Astrocyte (in vitro differentiated cells and primary cell): ENCODE measurements at regions not wholly inside any gene's neighbourhood (a gene's known extent, or its start where the extent isn't known, plus 50 kb on each side); places are given as distances from the start of the nearest gene placed in this dataset.

Experiments used
- EZH2 ChIP-seq: IDR thresholded peaks from 2 replicates; pipeline ENCODE4 v1.6.1; 2012; ENCODE audit warnings: mild to moderate bottlenecking, low read length, inconsistent platforms; ENCODE audit not compliant: insufficient read depth
- TF ChIP-seq, protein P1 (sequence below): IDR thresholded peaks from 2 replicates; pipeline ENCODE4 v1.5.1; 2011; ENCODE audit warnings: low read depth, mild to moderate bottlenecking, inconsistent platforms, low read length, moderate library complexity; ENCODE audit not compliant: insufficient read depth

DNA sequence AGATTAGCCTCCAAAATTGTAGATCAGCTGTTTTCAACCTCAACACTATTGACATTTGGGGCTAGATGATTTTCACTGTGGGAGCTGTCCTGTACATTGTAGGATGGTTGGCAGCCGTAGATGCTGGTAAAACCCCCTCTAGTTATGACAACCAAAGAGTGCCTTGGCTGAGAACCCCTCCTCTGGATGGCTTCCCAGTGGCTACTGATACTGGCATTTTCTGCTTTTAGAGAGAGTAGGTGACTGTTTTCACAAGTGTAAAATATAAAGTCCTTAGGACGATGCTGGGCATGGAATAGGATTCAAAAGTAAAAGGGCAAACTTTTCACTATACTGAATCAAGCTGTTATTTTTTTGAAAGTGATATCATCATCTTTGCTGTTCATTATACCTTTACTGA lies 1048.8 kb upstream of the EEF2KMT start:
- TF ChIP-seq, protein P1, sequence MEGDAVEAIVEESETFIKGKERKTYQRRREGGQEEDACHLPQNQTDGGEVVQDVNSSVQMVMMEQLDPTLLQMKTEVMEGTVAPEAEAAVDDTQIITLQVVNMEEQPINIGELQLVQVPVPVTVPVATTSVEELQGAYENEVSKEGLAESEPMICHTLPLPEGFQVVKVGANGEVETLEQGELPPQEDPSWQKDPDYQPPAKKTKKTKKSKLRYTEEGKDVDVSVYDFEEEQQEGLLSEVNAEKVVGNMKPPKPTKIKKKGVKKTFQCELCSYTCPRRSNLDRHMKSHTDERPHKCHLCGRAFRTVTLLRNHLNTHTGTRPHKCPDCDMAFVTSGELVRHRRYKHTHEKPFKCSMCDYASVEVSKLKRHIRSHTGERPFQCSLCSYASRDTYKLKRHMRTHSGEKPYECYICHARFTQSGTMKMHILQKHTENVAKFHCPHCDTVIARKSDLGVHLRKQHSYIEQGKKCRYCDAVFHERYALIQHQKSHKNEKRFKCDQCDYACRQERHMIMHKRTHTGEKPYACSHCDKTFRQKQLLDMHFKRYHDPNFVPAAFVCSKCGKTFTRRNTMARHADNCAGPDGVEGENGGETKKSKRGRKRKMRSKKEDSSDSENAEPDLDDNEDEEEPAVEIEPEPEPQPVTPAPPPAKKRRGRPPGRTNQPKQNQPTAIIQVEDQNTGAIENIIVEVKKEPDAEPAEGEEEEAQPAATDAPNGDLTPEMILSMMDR, result no peak
- TF ChIP-seq EZH2, result no peak
